GM08714 (cell line): ENCODE measurements at regions not wholly inside any gene's neighbourhood (a gene's known extent, or its start where the extent isn't known, plus 50 kb on each side); places are given as distances from the start of the nearest gene placed in this dataset.
"Not testable (repeated sequence)": the region's sequence is repeated elsewhere in the genome, so short reads cannot be mapped to it uniquely, and the experiment has no call there.

Source experiments
- H3K4me3 ChIP-seq: fragments of 200-500 bp; sonication (Bioruptor generic); 2 replicates; pipeline ENCODE4 v1.5.1; 2014; ENCODE audit warnings: mild to moderate bottlenecking, low read length, inconsistent platforms
- ZNF274 ChIP-seq: IDR thresholded peaks from 2 replicates; pipeline ENCODE4 v1.6.1; 2012; ENCODE audit warnings: mild to moderate bottlenecking, low read depth, low read length

GRCh38 chr6:85110943-85111342 is 338.9 kb upstream of the NT5E start:
- no peak for TF ChIP-seq ZNF274

GRCh38 chr6:85107701-85108100 is 342.2 kb upstream of the NT5E start:
- no peak for TF ChIP-seq ZNF274
- H3K4me3 ChIP-seq = no peak overlapping the region

More at GRCh38 chr6:85110943-85111342, 338.9 kb upstream of the NT5E start:
- H3K4me3 ChIP-seq = no peak overlapping the region

GRCh38 chr6:85096976-85097375 is 332.6 kb upstream of the TBX18 start:
- no peak for TF ChIP-seq ZNF274
- no peak overlapping the region for H3K4me3 ChIP-seq

- no peak for TF ChIP-seq ZNF274
- no peak overlapping the region for H3K4me3 ChIP-seq
These were observed 327.8 kb upstream of the TBX18 start for GRCh38 chr6:85092226-85092625.

- TF ChIP-seq ZNF274 = no peak
These were observed 324.9 kb upstream of the TBX18 start for GRCh38 chr6:85089255-85089654.

GRCh38 chr6:85085875-85086274 is 321.5 kb upstream of the TBX18 start:
- TF ChIP-seq ZNF274 = no peak
- H3K4me3 ChIP-seq = no peak overlapping the region

More at GRCh38 chr6:85089255-85089654, 324.9 kb upstream of the TBX18 start:
- H3K4me3 ChIP-seq = no peak overlapping the region

- TF ChIP-seq ZNF274 = no peak
- H3K4me3 ChIP-seq = no peak overlapping the region
These were observed 316.7 kb upstream of the TBX18 start for GRCh38 chr6:85081102-85081501.

GRCh38 chr6:85079761-85080160 is 315.4 kb upstream of the TBX18 start:
- TF ChIP-seq ZNF274 = no peak
- no peak overlapping the region for H3K4me3 ChIP-seq

- H3K4me3 ChIP-seq = no peak overlapping the region
- TF ChIP-seq ZNF274 = no peak
These were observed 313.7 kb upstream of the TBX18 start for GRCh38 chr6:85078058-85078457.

GRCh38 chr6:85077098-85077497 is 312.7 kb upstream of the TBX18 start:
- no peak overlapping the region for H3K4me3 ChIP-seq
- TF ChIP-seq ZNF274 = no peak

GRCh38 chr6:85071845-85072244 is 307.4 kb upstream of the TBX18 start:
- not testable (repeated sequence) for H3K4me3 ChIP-seq

- no peak for TF ChIP-seq ZNF274
- H3K4me3 ChIP-seq = no peak overlapping the region
These were observed 305.2 kb upstream of the TBX18 start for GRCh38 chr6:85069577-85069976.

- H3K4me3 ChIP-seq = no peak overlapping the region
- no peak for TF ChIP-seq ZNF274
These were observed 303.8 kb upstream of the TBX18 start for GRCh38 chr6:85068221-85068620.

GRCh38 chr6:85066266-85066665 is 301.9 kb upstream of the TBX18 start:
- no peak for TF ChIP-seq ZNF274
- no peak overlapping the region for H3K4me3 ChIP-seq

- TF ChIP-seq ZNF274 = no peak
- H3K4me3 ChIP-seq = no peak overlapping the region
These were observed 301.4 kb upstream of the TBX18 start for GRCh38 chr6:85065831-85066230.

GRCh38 chr6:85063611-85064010 is 299.2 kb upstream of the TBX18 start:
- no peak for TF ChIP-seq ZNF274

More at GRCh38 chr6:85063611-85064010, 299.2 kb upstream of the TBX18 start:
- no peak overlapping the region for H3K4me3 ChIP-seq
